GM19035 (cell line): ENCODE measurements at regions not wholly inside any gene's neighbourhood (a gene's known extent, or its start where the extent isn't known, plus 50 kb on each side); places are given as distances from the start of the nearest gene placed in this dataset.

Source experiments
- ATAC-seq: cut with Tn5 transposase; IDR thresholded peaks from one replicate; pipeline ENCODE4 v1.9.1; 2021; ENCODE audit not compliant: unreplicated experiment

DNA sequence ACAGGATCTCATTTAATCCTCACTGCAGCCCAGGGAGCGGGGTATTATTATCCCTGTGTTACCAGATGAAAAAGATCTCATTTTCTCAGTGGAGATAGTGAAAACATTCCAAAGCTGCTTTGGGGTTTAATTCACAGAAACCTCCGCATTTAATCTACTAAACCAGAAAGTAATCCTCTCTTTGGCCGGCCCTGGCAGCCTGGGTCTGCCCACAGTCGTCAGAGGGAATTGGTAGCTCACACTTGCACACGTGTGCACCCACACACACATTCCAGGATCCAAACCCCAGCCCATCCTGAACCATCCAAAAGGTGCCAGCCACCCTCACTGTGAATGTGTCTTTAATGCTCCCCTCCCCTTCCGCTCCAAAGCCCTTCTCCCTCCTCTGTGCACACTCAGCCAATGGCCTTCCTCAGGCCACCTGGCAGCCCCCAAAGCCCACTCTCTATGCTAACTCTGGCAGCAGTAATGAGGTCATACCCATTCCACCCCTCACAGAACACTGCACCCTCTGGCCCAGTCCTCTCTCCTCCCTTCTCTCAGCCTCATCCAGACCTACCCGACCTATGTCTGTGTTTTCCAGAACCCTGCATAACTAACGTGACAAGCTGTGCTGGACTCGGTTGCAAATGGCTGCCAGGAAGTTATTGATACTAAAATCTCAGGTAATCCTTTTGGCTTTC is 466.2 kb downstream of the SOX6 start:
- ATAC-seq = no peak

DNA sequence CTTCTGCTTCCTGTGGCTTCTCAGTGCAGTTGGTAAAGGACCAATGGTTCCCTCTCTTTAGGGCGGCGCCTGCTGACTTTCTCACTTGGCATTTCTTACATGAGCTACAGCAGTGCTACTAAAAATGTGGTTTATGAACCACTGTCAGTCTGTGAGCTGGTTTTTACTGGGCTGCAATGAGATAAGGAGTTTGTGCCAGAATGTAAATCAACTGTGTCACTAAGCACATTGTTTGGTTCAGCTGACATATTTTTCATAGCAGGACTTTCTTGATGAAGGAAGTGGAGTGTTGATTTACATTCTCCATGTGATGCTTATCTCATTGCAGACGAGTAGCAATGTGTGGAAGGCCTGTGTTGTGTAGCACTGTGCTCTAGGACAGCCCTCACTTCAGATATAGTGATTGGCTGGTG is 463.3 kb downstream of the SOX6 start:
- no peak for ATAC-seq

DNA sequence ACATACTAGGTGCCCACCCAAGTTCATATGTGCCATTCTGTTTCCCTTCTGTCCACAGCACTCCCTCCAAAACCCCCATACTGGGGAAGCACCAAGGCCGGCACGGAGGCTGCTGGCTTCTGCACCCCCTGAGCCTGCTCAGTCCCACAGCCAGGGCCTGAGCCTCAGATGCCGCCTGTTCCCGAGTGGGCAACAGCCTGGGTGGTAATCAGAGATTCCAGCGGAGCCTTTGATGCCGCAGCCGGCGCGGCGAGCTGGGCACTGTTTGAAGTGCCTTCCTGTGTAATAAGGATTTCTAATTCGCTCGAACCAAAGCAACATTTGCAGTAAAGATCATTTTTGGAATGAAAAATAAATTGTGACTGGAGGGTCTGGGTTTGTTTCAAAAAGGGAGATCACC is 460.3 kb downstream of the SOX6 start:
- no peak for ATAC-seq

DNA sequence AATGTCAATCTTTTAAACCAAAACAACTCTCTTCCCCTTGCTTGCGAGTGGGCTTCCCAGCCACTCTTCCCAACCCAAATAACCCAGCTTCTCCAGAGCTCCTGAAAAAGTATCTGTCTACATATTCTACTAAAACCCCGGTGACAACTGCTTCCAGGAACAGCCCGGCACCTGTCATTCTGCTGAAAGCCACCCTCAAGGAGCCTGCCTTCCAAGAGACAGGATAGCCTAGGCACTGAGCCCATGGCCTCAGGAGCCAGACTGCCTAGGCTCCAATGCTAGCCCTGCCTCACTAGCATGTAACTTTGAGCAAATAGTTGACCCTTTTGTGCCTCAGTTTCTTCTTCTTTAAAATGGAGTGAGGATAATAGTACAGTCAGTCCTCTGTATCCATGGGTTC is 459.8 kb downstream of the SOX6 start:
- ATAC-seq = no peak

DNA sequence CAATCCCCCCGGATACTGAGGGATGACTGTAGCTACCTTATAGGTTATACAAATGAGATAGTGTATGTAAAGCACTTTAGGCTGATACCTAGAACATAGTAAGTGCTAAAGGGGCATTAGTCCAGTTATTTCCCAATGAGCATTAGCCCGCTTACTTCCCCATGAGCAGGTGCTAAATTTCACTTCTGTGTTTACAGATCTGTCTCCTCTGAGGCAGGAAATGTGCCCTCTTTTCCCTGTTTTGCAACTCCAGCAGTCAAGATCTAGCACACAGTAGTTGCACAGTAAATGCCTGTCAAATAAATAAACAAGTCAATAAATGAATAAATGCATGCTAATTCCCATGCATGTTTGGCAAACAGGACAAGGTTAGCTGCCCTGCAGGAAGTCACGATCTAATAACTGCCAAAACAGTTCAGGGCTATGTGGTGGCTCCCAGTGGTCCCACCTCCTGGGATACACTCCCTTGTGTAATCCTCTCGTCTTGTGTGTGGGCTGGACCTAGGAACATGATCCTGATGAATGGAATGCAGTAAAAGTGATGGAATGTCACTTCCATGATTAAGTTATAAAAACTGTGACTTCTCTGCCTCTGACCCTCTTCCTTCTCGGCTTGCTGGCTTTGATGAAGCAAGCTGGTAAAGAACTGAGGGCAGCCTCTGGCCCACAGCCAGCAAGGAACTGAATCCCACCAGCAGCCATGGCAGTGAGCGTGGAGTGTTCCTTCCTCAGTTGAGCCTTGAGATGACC is 459.0 kb downstream of the SOX6 start:
- ATAC-seq = no peak

DNA sequence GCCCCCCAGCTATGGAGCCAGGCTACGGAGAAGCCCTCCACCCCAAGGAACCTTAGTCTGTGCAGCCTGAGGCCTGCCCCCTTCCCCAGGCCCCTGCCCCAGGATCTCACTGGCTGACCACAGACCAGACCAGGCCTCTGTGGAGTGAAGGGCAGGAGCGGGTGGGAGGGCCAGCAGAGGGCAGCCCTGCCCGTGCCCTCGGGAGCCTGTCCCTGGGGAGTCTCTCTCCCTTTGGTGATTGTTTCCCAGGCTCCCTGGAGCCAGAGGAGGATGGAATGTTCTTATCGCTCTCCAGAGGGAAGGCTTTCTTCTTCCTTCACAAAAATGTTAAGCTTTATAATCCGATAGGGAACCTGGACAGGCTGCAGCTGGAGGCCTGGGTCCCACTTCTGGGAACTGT is 455.3 kb downstream of the SOX6 start:
- ATAC-seq = no peak

DNA sequence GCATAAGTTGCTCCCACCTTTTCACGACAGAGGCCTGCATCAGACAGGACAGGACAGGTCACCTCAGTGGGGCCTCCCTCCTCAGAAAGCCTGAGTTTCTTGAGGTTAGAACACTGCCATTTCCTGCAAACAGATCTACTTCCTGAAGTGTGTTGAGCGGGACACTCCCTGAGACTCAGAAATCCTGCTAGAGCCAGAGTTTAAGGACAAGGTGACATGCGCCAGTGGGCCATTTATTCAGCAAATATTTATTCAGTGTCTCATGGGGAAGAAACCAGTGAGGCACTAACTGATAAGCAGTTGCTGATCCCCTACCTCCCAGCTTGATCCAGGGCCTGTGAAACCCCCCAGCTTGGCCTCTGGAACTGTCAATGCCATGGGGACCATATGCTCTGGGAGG is 454.6 kb downstream of the SOX6 start:
- ATAC-seq = no peak

DNA sequence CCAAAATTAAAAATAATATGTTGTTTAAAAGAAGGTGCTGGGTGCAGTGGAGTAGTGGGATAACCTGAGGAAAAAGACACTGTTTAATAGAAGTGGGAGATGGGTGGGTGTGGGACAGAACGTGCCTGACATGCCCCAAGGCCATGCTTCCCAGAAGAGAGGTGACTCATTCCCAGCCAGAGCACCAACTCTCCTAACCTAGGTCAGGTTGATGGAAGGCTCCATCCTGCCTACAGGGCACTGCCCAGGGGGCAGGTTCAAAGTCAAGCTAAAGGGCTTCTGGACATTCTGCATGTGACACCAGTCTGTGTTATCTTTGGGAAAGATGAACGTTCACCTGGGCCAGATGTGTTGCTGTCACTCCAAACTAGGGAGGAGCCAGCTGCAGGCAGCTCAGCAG is 453.1 kb downstream of the SOX6 start:
- ATAC-seq = no peak

DNA sequence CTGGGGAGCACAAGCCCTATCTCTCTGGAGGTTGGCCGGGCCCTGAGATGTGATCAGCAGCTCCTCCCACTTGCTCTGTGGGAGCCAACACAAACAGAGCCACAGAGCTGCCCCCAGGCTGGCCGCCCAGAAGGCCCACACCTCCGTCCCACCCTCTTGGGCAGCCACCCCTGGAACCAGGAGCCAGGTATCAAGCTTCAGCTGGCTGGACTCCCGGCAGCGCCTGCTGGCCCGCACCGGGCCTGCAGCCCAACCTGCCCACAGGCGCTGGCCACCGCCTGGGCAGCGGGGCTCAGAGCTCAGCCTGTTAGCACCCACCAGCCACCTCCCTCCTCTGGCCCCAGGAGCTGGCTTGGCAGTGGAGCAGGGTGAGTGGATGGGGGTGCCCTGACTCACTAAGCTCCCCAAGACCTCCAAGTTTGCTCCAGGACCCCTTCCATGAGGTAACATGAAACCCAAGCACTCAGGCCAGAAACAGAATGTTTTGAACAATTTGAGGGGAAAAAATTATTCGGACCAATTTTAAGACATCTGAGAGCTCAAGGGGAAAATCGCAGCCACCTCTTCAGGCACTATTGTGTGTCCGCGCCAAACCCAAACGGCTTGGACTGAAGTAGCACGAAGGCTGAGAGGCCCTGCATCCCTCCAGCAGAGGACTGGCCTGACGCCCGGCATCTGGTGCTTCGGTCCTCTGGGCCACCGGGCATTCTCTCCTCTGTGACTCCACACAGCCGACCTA is 450.8 kb downstream of the SOX6 start:
- ATAC-seq = no peak

DNA sequence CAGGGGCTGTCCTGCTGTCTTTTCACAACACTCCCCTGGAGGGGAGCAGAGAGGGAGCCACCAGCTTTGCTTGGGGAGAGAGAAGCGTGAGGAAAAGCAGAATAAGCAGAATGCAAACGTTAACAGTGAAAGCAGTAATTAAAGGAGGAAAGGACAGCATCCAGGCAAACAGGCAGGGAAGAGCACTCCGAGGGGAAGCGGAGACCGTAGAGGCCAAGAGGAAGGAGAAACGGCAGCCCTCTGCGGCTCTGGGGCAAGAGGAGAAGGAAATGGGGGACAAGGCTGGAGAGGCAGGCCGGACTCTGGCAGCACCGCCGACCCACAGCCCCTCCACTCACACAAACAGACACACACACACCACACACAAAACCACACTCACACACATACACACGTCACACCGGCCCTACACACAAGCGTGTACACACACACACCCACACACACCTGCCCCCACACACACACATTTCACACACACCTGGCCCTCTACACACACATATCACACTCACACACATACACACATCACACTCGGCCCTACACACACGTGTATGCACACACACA is 449.8 kb downstream of the SOX6 start:
- ATAC-seq = no peak

DNA sequence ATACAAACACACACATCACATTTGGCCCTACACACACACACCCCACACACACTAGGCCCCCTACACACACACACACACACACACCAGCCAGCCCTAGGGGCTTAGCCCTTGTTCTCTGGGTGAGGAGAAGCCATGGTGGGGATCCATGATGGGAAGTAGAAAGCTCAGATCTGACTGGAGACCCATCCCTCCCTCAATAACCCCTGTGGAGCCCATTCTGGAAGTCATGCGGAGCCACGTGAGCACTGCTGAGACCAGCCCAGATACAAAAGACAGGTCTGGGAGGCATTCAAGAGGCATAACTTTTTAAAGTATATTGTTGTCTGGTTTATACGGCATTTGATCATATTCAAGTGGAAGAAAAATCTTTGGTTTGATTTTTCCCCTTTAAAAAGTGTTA is 448.5 kb downstream of the SOX6 start:
- no peak for ATAC-seq

DNA sequence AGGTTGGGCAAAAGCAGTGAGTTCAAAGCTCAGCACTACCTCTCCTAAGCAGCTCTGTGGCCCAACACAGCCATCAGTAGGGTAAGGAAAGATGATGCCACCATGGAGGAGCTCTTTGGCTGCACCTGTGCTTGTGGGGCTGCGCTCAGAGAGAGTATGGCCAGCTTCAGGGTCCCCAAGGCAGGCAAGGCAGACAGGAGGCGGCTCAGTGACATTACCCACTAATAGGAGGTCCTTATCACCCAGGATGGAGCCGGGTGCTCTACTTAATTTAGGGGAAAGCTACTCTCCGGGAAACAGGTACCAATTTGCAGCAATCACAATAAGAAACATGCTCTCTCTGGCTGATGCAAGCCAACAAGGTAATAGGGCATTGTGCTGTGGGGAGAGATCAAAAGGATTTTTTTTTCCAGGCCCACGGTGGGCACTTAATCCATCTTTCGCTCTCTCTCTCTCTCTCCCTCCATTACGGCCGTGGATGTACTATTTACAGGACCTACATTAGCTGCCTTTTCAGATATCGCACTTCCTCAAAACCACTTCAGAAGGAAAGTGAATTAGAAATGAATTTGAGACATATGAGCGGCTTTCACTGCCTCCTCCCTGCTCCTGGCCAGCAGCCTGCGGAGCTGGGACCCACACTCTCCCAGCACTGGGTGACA is 446.3 kb downstream of the SOX6 start:
- no peak for ATAC-seq

DNA sequence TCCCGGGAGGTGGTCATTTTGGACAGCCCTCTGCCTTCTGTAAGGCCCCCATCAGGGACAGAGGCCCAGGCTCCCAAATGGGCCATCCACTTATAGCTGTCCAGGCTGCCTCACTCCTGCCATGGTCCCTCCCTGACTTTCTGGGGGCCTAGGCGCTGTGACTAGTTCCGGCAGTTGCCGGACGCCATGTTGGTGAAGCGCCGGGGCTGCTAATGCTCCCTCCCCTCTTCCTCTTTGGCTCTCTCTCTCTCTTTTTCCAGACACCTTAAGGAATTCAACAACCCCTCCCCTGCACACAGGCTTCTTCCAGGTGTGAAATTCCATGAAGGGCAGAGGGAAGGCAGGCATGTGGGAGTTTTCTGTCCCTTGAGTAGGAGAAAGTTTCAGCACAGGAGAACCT is 445.6 kb downstream of the SOX6 start:
- no peak for ATAC-seq

DNA sequence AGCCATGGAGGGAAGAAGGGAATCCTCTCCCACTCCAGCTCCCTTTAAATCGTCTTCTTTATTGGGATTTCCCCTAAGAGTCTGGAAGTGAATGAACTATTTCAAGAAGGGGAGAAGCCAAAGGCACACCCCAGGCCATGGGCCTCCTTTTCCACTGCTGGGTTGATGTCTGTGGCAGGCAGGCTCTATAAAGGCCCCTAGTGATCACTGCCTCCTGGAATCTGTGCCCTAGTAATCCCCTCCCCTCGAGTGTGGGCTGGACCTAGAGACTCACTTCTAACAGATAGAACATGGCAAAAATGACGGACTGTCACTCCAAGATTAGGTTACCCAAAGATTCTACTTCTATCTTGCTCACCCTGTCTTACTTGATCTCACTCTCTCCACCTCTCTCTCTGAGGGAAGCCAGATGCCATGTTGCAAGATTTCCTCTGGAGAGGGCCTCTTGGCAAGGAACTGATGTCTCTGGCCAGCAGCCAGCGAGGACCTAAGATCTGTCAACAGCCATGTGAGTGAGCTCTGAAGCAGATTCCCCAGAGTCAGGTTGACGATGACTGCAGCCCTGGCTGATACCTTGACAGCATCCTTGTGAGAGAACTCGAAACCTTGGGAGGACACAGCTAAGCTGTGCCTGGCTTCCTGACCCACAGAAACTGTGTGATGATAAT is 444.8 kb downstream of the SOX6 start:
- no peak for ATAC-seq

DNA sequence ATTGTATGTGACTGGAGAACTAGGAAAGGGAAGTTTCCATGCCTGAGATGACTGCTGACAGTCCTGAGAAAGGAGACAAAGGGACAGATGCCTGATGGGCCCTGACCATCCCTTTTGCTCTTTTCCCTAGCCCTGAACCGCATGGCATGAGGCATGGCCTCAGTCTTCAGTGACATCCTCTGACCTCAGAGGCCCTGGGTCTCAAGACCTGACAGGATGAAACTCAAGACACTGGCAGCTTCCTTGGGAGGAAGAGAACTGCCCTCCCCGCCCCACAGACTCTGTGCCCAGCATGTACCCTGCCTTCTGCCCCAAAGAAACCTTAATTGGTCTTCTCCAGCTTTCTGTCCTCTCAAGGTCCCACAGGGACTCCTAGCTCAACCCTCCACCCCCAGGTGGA is 444.1 kb downstream of the SOX6 start:
- no peak for ATAC-seq

DNA sequence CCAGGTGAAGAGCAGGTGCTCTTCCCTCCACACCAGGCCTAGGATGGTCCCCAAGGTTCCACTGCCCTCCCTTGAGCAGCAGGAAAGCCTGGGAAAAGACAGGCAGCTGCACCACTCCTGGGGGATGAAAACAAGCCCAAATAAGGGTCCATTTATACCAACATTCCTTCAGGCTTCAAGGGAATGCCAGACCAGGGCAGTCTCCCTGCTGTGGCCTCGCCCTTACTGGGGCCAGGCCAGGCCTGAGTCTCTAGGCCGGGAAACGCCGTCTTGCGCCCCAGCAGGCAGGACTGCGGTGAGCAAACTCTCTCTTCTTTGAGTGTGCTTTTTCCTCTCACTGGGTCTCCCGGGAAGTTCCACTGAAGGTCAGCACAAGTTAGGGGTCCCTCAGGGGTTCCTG is 443.5 kb downstream of the SOX6 start:
- ATAC-seq = no peak

DNA sequence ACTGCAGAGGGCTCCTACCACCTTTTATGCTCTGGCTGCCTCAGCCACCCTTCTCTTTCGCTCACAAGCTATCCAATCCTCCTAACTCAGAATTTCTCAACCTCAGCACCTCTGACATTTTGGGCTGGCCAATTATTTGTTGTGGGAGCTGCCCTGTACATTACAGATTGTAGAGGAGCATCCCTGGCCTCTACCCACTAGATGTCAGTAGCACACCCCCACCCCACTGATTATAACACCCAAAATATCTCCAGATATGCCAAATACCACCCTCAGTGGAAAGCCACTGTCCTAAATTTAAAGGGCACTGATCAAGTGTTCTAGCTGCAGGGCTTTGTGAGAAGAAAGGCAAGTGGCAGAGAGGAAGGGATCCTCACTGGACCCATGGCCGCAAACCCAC is 443.1 kb downstream of the SOX6 start:
- ATAC-seq = no peak
